GM12873 (cell line): ENCODE measurements at regions not wholly inside any gene's neighbourhood (a gene's known extent, or its start where the extent isn't known, plus 50 kb on each side); places are given as distances from the start of the nearest gene placed in this dataset.

Source experiments
- TF ChIP-seq, protein P1 (sequence below): IDR thresholded peaks from 2 replicates; pipeline ENCODE4 v1.5.1; 2012; ENCODE audit warnings: low read depth, mild to moderate bottlenecking, moderate library complexity, low read length, control low read depth; ENCODE audit not compliant: insufficient read depth; ENCODE audit errors: missing control alignments

- TF ChIP-seq, protein P1, sequence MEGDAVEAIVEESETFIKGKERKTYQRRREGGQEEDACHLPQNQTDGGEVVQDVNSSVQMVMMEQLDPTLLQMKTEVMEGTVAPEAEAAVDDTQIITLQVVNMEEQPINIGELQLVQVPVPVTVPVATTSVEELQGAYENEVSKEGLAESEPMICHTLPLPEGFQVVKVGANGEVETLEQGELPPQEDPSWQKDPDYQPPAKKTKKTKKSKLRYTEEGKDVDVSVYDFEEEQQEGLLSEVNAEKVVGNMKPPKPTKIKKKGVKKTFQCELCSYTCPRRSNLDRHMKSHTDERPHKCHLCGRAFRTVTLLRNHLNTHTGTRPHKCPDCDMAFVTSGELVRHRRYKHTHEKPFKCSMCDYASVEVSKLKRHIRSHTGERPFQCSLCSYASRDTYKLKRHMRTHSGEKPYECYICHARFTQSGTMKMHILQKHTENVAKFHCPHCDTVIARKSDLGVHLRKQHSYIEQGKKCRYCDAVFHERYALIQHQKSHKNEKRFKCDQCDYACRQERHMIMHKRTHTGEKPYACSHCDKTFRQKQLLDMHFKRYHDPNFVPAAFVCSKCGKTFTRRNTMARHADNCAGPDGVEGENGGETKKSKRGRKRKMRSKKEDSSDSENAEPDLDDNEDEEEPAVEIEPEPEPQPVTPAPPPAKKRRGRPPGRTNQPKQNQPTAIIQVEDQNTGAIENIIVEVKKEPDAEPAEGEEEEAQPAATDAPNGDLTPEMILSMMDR: no peak
These were observed 841.3 kb upstream of the CTNND2 start for GRCh38 chr5:12745537-12745936.

DNA sequence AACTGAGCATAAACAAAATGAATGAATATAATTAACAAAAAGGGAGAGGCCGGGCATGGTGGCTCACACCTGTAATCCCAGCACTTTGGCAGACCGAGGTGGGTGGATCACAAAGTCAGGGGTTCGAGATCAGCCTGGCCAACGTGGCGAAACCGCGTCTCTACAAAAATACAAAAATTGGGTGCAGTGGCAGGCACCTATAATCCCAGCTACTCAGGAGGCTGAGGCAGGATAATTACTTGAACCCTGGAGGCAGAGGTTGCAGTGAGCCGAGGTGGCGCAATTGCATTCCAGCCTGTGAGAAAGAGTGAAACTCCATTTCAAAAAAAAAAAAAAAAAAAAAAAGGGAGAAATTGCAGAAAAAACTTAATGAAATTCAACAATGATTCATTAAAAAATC is 839.3 kb upstream of the CTNND2 start:
- TF ChIP-seq, protein P1: no peak

GRCh38 chr5:12730354-12730753 is 826.1 kb upstream of the CTNND2 start:
- TF ChIP-seq, protein P1: no peak

GRCh38 chr5:12716664-12717063 is 812.4 kb upstream of the CTNND2 start:
- TF ChIP-seq, protein P1: no peak

- TF ChIP-seq, protein P1: no peak
These were observed 803.3 kb upstream of the CTNND2 start for GRCh38 chr5:12707560-12707959.

GRCh38 chr5:12704955-12705354 is 800.7 kb upstream of the CTNND2 start:
- TF ChIP-seq, protein P1: no peak

GRCh38 chr5:12703254-12703653 is 799.0 kb upstream of the CTNND2 start:
- TF ChIP-seq, protein P1: no peak
